Suprapubic skin (tissue), 4 donors: ENCODE measurements at regions not wholly inside any gene's neighbourhood (a gene's known extent, or its start where the extent isn't known, plus 50 kb on each side); places are given as distances from the start of the nearest gene placed in this dataset.

ENCODE experiments used
- CTCF ChIP-seq, 2 donors: fragments of 200-600 bp in 1 of 2; fragments of 450-650 bp in 1 of 2; sonication (generic) in 1 of 2; IDR thresholded peaks; one replicate each; pipeline ENCODE4 v1.5.1; 2016 to 2019; ENCODE audit warnings: antibody characterized with exemption in 2 of 2, mild to moderate bottlenecking in 1 of 2, moderate library complexity in 1 of 2
- POLR2A ChIP-seq, 2 donors: fragments of 450-650 bp; IDR thresholded peaks; one replicate each; pipeline ENCODE4 v1.6.1; 2017; ENCODE audit warnings: antibody characterized with exemption in 2 of 2, mild to moderate bottlenecking in 2 of 2, moderate library complexity in 2 of 2
- POLR2AphosphoS5 ChIP-seq, 3 donors: sonication (generic); formaldehyde crosslinking; IDR thresholded peaks; one replicate each; pipeline ENCODE4 v1.6.1; 2017; ENCODE audit warnings: antibody characterized with exemption in 3 of 3

DNA sequence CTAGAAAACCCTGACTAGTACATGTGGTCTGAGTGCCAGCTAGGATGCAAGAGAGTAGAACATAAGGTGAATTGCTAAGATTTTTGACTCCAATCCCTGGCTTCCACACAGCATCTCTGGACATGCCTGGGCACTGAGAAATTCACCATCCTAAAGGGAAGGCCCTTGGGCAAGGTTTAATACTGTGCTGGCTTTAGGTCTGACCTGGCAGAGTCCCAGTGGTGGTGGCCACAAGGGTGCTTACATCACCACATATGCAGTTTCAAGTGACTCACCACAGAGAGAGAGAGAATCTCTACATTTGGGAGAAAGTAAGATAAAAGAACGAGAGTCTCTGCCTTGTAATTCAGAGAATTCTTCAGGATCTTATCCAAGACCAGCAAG, 661.6 kb upstream of the C9orf72 start:
- TF ChIP-seq POLR2A (IDR thresholded peaks at IDR 0.05) (no peak), CTCF (IDR thresholded peaks at IDR 0.05) (no peak), POLR2AphosphoS5 (IDR thresholded peaks at IDR 0.05) (no peak)
